Cardiac fibroblast (primary cell): ENCODE measurements at regions not wholly inside any gene's neighbourhood (a gene's known extent, or its start where the extent isn't known, plus 50 kb on each side); places are given as distances from the start of the nearest gene placed in this dataset.

Source experiments
- DNase-seq, 2 donors: peaks; one replicate each; pipeline versions ENCODE4 v3.0.0 to v3.0.0-alpha.2; 2010; ENCODE audit warnings: low read depth in 2 of 2
- H3K4me3 ChIP-seq, 2 donors: replicated peaks in 1 of 2; 1 replicate in 1 of 2; 2 replicates in 1 of 2; pipeline ENCODE4 v1.5.1; 2011; ENCODE audit warnings: low read depth in 2 of 2, low read length in 2 of 2, mild to moderate bottlenecking in 2 of 2, moderate library complexity in 1 of 2
- CTCF ChIP-seq: IDR thresholded peaks from one replicate; pipeline ENCODE4 v1.5.1; 2011; ENCODE audit warnings: low read depth, mild to moderate bottlenecking, low read length, inconsistent platforms

- DNase-seq: no peak
- TF ChIP-seq CTCF: no peak
- H3K4me3 ChIP-seq: no peak overlapping the region
These were observed 180.7 kb downstream of the SLITRK6 start for GRCh38 chr13:85618521-85618920.

- no peak for TF ChIP-seq CTCF
- DNase-seq: no peak
- H3K4me3 ChIP-seq: no peak overlapping the region
These were observed 182.9 kb downstream of the SLITRK6 start for GRCh38 chr13:85616275-85616674.

GRCh38 chr13:85615031-85615430 lies 184.2 kb downstream of the SLITRK6 start:
- TF ChIP-seq CTCF: no peak

GRCh38 chr13:85610024-85610423 lies 189.2 kb downstream of the SLITRK6 start:
- no peak for DNase-seq
- H3K4me3 ChIP-seq: no peak overlapping the region
- no peak for TF ChIP-seq CTCF

More at GRCh38 chr13:85615031-85615430, 184.2 kb downstream of the SLITRK6 start:
- no peak overlapping the region for H3K4me3 ChIP-seq
- DNase-seq: no peak

- TF ChIP-seq CTCF: no peak
- DNase-seq: no peak
- no peak overlapping the region for H3K4me3 ChIP-seq
These were observed 190.9 kb downstream of the SLITRK6 start for GRCh38 chr13:85608255-85608829.

GRCh38 chr13:85603735-85604134 lies 195.5 kb downstream of the SLITRK6 start:
- no peak for TF ChIP-seq CTCF
- H3K4me3 ChIP-seq: no peak overlapping the region
- no peak for DNase-seq

GRCh38 chr13:85601526-85601925 lies 197.7 kb downstream of the SLITRK6 start:
- no peak for DNase-seq
- H3K4me3 ChIP-seq: no peak overlapping the region
- TF ChIP-seq CTCF: no peak
